Sigmoid colon (tissue), 4 donors: ENCODE measurements at regions not wholly inside any gene's neighbourhood (a gene's known extent, or its start where the extent isn't known, plus 50 kb on each side); places are given as distances from the start of the nearest gene placed in this dataset.

Experiments used
- EP300 ChIP-seq, 4 donors: sonication (generic); formaldehyde crosslinking; IDR thresholded peaks; one replicate each; pipeline ENCODE4 v1.6.1; 2017; ENCODE audit warnings: antibody characterized with exemption in 4 of 4
- POLR2AphosphoS5 ChIP-seq, 4 donors: sonication (generic); formaldehyde crosslinking; IDR thresholded peaks; one replicate each; pipeline ENCODE4 v1.6.1; 2017; ENCODE audit warnings: antibody characterized with exemption in 4 of 4
- TF ChIP-seq, protein P1 (sequence below), 4 experiments: fragments of 450-650 bp in 3 of 4; fragments of 200-600 bp in 1 of 4; IDR thresholded peaks; one replicate each; pipeline ENCODE4 v1.5.1; 2016 to 2019; ENCODE audit warnings: antibody characterized with exemption in 4 of 4, mild to moderate bottlenecking in 3 of 4, moderate library complexity in 2 of 4

GRCh38 chr2:208880171-208880570 lies 473.6 kb downstream of the PTH2R start:
- TF ChIP-seq EP300 (IDR thresholded peaks at IDR 0.05) (no peak), POLR2AphosphoS5 (IDR thresholded peaks at IDR 0.05) (no peak)
- TF ChIP-seq, protein P1, sequence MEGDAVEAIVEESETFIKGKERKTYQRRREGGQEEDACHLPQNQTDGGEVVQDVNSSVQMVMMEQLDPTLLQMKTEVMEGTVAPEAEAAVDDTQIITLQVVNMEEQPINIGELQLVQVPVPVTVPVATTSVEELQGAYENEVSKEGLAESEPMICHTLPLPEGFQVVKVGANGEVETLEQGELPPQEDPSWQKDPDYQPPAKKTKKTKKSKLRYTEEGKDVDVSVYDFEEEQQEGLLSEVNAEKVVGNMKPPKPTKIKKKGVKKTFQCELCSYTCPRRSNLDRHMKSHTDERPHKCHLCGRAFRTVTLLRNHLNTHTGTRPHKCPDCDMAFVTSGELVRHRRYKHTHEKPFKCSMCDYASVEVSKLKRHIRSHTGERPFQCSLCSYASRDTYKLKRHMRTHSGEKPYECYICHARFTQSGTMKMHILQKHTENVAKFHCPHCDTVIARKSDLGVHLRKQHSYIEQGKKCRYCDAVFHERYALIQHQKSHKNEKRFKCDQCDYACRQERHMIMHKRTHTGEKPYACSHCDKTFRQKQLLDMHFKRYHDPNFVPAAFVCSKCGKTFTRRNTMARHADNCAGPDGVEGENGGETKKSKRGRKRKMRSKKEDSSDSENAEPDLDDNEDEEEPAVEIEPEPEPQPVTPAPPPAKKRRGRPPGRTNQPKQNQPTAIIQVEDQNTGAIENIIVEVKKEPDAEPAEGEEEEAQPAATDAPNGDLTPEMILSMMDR (IDR thresholded peaks at IDR 0.05): no peak
